ENCODE measurements at regions not wholly inside any gene's neighbourhood (a gene's known extent, or its start where the extent isn't known, plus 50 kb on each side); places are given as distances from the start of the nearest gene placed in this dataset.
"Not testable (repeated sequence)": the region's sequence is repeated elsewhere in the genome, so short reads cannot be mapped to it uniquely, and the experiment has no call there.

DNA sequence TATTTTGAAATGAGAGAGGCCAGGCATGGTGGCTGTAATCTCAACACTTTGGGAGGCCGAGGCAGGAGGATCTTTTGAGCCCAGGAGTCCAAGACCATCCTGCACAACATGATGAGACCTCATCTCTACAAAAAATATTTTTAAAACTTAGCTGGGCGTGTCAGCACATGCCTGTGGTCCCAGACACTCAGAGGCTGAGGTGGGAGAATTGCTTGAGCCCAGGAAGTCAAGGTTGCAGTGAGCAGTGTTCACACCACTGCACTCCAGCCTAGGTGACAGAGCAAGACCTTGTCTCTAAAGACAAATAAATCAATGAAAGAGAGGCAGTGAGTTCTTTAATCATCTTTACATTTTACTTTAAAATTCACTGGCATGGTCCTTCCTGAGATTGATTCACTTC is 124.5 kb downstream of the DUSP6 start:
- no peak for DNase-seq (ENCODE audit: low read depth)

- DNase-seq (ENCODE audit: low read depth) = peak; percentile 83
Measured at GRCh38 chr12:89225808-89226411, 126.4 kb downstream of the DUSP6 start.

GRCh38 chr12:89225401-89225800 is 126.9 kb downstream of the DUSP6 start:
- DNase-seq (ENCODE audit: low read depth) = peak; percentile 42

- not testable (repeated sequence) for DNase-seq (ENCODE audit: low read depth)
Measured at GRCh38 chr12:89222580-89222979, 129.7 kb downstream of the DUSP6 start.

GRCh38 chr12:89217472-89217871 is 134.8 kb downstream of the DUSP6 start:
- no peak for DNase-seq (ENCODE audit: low read depth)

DNA sequence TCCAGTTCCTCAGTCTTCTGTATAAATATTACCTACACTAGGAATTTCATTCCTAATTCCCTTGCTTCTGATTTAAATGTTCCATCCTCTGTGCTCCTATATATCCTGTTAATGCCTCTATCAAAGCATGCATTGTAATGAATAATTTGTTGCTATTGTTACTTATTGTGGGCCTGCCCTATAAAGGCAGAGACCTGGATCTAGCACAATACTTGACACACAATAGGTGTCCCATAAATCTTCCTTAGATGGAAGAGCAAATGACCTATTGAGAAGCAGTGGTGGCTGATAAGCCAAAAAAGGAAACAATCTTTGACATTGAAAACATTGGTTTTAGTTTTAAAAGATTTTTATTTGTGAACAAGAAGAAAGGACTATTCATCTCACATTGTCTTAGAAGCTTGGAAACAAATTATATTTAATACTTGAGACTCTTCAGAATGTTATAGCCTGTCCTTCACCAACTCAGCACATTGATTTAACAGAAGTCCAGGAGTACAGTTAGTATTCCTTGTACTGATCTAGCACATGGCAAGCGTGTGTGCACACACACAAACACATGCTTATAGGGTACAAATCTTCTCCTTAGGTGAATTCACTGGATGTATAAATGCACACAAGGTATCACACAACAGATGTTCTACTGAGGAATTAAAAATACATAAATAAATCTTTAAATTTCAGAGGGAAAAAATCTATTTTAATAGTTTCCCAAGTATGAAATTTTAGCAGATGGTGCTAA is 135.9 kb downstream of the DUSP6 start:
- no peak for DNase-seq (ENCODE audit: low read depth)

GRCh38 chr12:89215196-89215595 is 137.1 kb downstream of the DUSP6 start:
- no peak for DNase-seq (ENCODE audit: low read depth)

GRCh38 chr12:89213747-89214146 is 138.6 kb downstream of the DUSP6 start:
- no peak for DNase-seq (ENCODE audit: low read depth)

DNA sequence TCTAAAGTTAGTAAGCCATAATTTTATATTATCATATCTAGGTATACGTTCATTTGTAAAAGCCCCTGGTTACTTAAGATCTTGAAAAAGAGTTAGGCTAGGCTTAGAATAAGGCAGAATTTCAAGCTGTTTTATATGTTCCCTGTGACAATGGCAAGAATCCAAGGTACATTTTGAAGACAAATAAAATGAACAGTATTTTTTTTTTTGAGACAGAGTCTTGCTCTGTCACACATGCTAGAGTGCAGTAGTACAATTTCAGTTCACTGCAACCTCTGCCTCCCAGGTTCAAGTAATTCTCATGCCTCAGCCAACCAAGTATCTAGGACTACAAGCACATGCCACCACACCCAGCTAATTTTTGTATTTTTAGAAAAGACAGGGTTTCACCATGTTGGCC is 139.2 kb downstream of the DUSP6 start:
- DNase-seq (ENCODE audit: low read depth) = no peak

- no peak for DNase-seq (ENCODE audit: low read depth)
Measured at GRCh38 chr12:89212339-89212771, 139.9 kb downstream of the DUSP6 start.

DNA sequence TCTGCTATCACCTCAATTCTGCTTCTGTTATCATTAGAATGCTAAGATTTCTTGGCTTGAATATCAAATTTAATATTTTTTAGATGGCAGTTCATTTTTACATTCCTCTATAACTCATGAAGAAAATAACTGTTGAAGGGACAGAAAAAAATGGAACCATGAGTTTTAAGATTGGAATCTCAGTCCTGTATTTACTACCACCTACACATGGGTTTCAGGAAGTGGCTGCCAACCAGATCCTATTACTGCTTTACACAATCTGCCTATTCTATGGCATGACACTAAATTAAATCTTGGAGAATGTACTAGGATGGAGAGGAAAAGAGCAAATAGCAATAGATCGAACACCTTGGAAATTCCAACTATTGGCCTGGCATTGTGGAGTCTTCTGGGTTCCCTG is 140.8 kb downstream of the DUSP6 start:
- peak; percentile 24 for DNase-seq (ENCODE audit: low read depth)

GRCh38 chr12:89210277-89210676 is 142.0 kb downstream of the DUSP6 start:
- DNase-seq (ENCODE audit: low read depth) = no peak

DNA sequence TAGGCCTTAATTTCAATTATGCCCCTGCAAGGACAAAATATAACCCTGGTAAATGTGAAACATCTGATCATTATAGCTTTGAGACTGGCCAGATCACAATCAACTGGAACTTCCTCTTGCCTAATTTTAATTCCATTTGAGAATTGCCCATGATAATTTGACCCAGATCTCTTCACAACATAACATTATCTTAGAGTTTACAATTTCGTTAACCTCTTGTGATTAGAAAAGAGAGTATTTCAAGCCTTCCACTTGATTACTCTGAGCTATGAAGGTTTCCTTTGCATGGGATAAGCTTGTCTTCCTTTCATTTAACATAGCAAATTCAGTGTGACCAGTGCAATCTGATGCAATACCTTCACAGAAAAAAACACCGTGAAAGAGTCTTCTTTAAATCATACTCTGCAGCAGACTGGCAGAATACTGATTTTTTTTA is 143.6 kb downstream of the DUSP6 start:
- DNase-seq (ENCODE audit: low read depth) = no peak

GRCh38 chr12:89206390-89206789 is 145.9 kb downstream of the DUSP6 start:
- DNase-seq (ENCODE audit: low read depth) = no peak

DNA sequence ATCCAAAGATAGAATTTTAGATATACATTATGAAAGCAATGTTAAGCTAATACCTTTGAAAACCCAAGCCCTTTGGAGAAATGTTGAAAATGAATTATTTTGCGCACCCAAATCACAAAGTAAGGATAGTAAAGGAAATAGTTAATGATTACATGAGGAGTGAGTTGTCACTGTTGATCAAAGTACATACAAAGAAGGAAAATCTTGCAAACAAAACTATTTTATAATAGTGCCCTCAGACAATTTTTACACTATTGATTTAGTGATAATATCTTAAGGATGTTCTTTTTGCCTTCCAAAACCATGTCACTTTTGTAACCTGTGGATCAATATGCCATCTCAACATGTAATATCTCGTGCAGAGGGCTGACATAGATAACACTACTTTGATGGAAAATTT is 146.8 kb downstream of the DUSP6 start:
- no peak for DNase-seq (ENCODE audit: low read depth)

- DNase-seq (ENCODE audit: low read depth) = no peak
Measured at GRCh38 chr12:89203144-89203543, 149.2 kb downstream of the DUSP6 start.

- no peak for DNase-seq (ENCODE audit: low read depth)
Measured at GRCh38 chr12:89200217-89200616, 152.1 kb downstream of the DUSP6 start.

DNA sequence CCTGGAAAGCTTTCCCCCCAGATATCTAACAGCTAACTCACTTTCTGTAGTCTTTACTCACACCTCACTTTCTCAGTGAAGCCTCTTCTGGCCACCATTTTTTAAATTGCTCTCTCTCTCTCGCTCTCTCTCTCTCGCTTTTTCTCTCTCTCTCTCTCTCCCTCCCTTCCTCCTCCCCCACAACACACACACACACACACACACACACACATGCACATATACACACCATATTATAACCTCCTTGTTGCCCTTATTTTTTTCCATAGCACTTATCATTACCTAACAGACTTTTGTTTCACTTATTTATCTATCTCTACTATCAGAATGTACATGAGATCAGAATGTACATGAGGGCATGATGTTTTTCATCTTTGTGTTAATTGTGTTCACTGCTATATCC is 156.8 kb downstream of the DUSP6 start:
- no peak for DNase-seq (ENCODE audit: low read depth)

GRCh38 chr12:89194683-89195082 is 157.6 kb downstream of the DUSP6 start:
- no peak for DNase-seq (ENCODE audit: low read depth)

DNA sequence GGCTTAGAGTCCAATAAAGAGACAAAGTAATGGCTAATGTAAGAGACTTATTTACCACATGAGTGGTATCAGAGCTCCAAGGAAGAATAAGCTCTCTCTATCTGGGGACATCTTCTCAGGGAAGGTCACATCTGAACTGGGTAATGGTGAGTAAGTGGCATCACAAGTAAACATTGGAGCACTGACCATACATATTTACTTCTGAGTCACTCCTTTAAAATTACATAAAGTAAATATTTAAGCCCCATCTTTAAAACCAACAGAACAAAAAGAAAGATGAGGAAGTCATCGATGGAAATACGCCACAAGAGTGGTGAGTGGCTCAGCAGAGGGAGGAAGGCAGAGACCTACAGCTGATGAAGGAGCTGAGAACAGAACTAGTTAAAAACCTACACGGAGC is 159.9 kb downstream of the DUSP6 start:
- peak; percentile 18 for DNase-seq (ENCODE audit: low read depth)

GRCh38 chr12:89191597-89191996 is 160.7 kb downstream of the DUSP6 start:
- not testable (repeated sequence) for DNase-seq (ENCODE audit: low read depth)

- DNase-seq (ENCODE audit: low read depth) = no peak
Measured at GRCh38 chr12:89189448-89189847, 162.9 kb downstream of the DUSP6 start.

DNA sequence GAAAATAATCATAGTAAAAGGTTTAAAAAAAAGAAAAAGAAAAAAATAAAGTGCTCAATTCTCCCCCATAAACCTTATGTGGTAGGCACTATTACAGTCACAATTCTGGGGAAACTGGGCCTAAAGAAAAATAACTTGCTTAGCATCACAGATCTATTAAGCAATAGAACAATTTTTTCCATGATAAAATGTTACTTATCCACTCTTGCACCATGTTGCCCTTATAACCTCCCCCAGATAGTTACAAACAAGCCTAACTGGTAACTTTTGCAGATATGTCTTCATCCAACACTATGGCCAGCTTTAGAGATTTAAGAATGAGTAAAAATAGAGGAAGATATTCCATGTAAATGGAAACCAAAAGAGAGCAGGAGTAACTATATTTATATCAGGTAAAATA is 164.8 kb downstream of the DUSP6 start:
- no peak for DNase-seq (ENCODE audit: low read depth)

All from LHCN-M2 (cell line).